ENCODE measurements at regions not wholly inside any gene's neighbourhood (a gene's known extent, or its start where the extent isn't known, plus 50 kb on each side); places are given as distances from the start of the nearest gene placed in this dataset.

DNA sequence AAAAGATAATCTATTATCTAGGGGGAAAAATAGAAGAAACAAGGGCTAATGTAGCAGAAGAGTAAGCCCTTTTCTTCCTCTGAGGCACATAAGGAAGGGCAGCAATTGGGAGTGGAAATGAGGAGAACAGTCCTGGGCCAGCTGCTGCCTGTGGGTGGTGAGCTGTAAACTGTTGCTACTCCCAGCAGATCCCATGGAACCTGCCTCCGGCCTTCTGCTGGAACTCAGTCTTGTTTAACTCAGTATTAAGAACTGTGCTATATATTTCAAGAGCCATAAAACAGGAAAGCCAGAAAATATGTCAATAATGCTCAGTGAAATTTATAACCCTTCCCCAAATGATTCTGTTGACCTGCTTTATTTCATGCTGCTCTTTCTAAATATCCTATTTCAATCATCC lies 464.2 kb downstream of the COL12A1 start:
- no peaks in the 10 kb centered on the region for H3K27me3 ChIP-seq (ENCODE audit: control insufficient read depth in 1 of 2, insufficient read depth in 2 of 2, low read length in 2 of 2)
- H3K9ac ChIP-seq (ENCODE audit: low read depth in 1 of 2, low read length in 2 of 2): no peak overlapping the region
- no peaks in the 10 kb centered on the region for H3K9me3 ChIP-seq (ENCODE audit: control insufficient read depth in 1 of 2, low read length in 2 of 2)
- H3K27ac ChIP-seq (ENCODE audit: low read depth, low read length): no peak overlapping the region
- no peaks in the 10 kb centered on the region for H3K36me3 ChIP-seq (ENCODE audit: control insufficient read depth in 1 of 2, insufficient read depth in 2 of 2, low read length in 2 of 2)
- H3K4me3 ChIP-seq (ENCODE audit: low read depth in 1 of 2, low read length in 2 of 2): no peak overlapping the region
- no peaks in the 10 kb centered on the region for H3K4me1 ChIP-seq (ENCODE audit: control insufficient read depth in 1 of 2, insufficient read depth in 2 of 2, low read length in 2 of 2)

- Histone ChIP-seq H3K9ac (ENCODE audit: low read depth in 1 of 2, low read length in 2 of 2) (no peak overlapping the region), H3K27ac (ENCODE audit: low read depth, low read length) (no peak overlapping the region), H3K9me3 (ENCODE audit: control insufficient read depth in 1 of 2, low read length in 2 of 2) (no peaks in the 10 kb centered on the region), H3K36me3 (ENCODE audit: control insufficient read depth in 1 of 2, insufficient read depth in 2 of 2, low read length in 2 of 2) (no peaks in the 10 kb centered on the region), H3K4me3 (ENCODE audit: low read depth in 1 of 2, low read length in 2 of 2) (no peak overlapping the region), H3K27me3 (ENCODE audit: control insufficient read depth in 1 of 2, insufficient read depth in 2 of 2, low read length in 2 of 2) (no peaks in the 10 kb centered on the region), H3K4me1 (ENCODE audit: control insufficient read depth in 1 of 2, insufficient read depth in 2 of 2, low read length in 2 of 2) (no peaks in the 10 kb centered on the region)
These were observed 470.5 kb downstream of the COL12A1 start for GRCh38 chr6:74735304-74735703.

DNA sequence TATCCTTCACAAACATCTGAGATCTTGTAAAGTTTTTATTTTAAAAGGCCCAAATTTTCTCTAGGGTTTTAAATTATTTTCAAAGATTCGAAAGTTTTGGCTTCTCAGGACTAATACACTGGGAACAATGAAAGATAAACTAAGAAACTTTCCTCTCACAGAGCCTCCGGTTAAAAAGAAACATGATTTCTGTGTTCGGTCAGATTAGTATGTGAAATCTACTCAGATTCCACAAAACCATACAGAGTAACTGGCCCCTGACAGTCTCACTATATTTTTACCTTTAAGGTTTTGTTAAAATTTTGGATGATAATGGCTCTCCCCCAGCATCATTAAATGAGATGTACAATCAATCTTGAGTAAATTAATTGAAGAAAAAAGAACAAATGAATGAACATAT lies 471.0 kb downstream of the COL12A1 start:
- Histone ChIP-seq H3K9ac (ENCODE audit: low read depth in 1 of 2, low read length in 2 of 2) (no peak overlapping the region), H3K27ac (ENCODE audit: low read depth, low read length) (no peak overlapping the region), H3K9me3 (ENCODE audit: control insufficient read depth in 1 of 2, low read length in 2 of 2) (no peaks in the 10 kb centered on the region), H3K36me3 (ENCODE audit: control insufficient read depth in 1 of 2, insufficient read depth in 2 of 2, low read length in 2 of 2) (no peaks in the 10 kb centered on the region), H3K4me3 (ENCODE audit: low read depth in 1 of 2, low read length in 2 of 2) (no peak overlapping the region), H3K4me1 (ENCODE audit: control insufficient read depth in 1 of 2, insufficient read depth in 2 of 2, low read length in 2 of 2) (no peaks in the 10 kb centered on the region), H3K27me3 (ENCODE audit: control insufficient read depth in 1 of 2, insufficient read depth in 2 of 2, low read length in 2 of 2) (no peaks in the 10 kb centered on the region)

- Histone ChIP-seq H3K4me3 (ENCODE audit: low read depth in 1 of 2, low read length in 2 of 2) (no peak overlapping the region), H3K27me3 (ENCODE audit: control insufficient read depth in 1 of 2, insufficient read depth in 2 of 2, low read length in 2 of 2) (no peaks in the 10 kb centered on the region), H3K9me3 (ENCODE audit: control insufficient read depth in 1 of 2, low read length in 2 of 2) (no peaks in the 10 kb centered on the region), H3K4me1 (ENCODE audit: control insufficient read depth in 1 of 2, insufficient read depth in 2 of 2, low read length in 2 of 2) (no peaks in the 10 kb centered on the region), H3K36me3 (ENCODE audit: control insufficient read depth in 1 of 2, insufficient read depth in 2 of 2, low read length in 2 of 2) (no peaks in the 10 kb centered on the region), H3K9ac (ENCODE audit: low read depth in 1 of 2, low read length in 2 of 2) (no peak overlapping the region), H3K27ac (ENCODE audit: low read depth, low read length) (no peak overlapping the region)
These were observed 471.8 kb downstream of the COL12A1 start for GRCh38 chr6:74733830-74734620.

GRCh38 chr6:74731931-74732330 lies 473.9 kb downstream of the COL12A1 start:
- H3K9me3 ChIP-seq (ENCODE audit: control insufficient read depth in 1 of 2, low read length in 2 of 2): no peaks in the 10 kb centered on the region
- no peaks in the 10 kb centered on the region for H3K4me1 ChIP-seq (ENCODE audit: control insufficient read depth in 1 of 2, insufficient read depth in 2 of 2, low read length in 2 of 2)
- no peak overlapping the region for H3K27ac ChIP-seq (ENCODE audit: low read depth, low read length)
- H3K4me3 ChIP-seq (ENCODE audit: low read depth in 1 of 2, low read length in 2 of 2): no peak overlapping the region
- H3K36me3 ChIP-seq (ENCODE audit: control insufficient read depth in 1 of 2, insufficient read depth in 2 of 2, low read length in 2 of 2): no peaks in the 10 kb centered on the region
- no peak overlapping the region for H3K9ac ChIP-seq (ENCODE audit: low read depth in 1 of 2, low read length in 2 of 2)
- H3K27me3 ChIP-seq (ENCODE audit: control insufficient read depth in 1 of 2, insufficient read depth in 2 of 2, low read length in 2 of 2): no peaks in the 10 kb centered on the region

GRCh38 chr6:74731204-74731603 lies 474.6 kb downstream of the COL12A1 start:
- H3K9me3 ChIP-seq (ENCODE audit: control insufficient read depth in 1 of 2, low read length in 2 of 2): no peaks in the 10 kb centered on the region
- no peaks in the 10 kb centered on the region for H3K27me3 ChIP-seq (ENCODE audit: control insufficient read depth in 1 of 2, insufficient read depth in 2 of 2, low read length in 2 of 2)
- H3K4me1 ChIP-seq (ENCODE audit: control insufficient read depth in 1 of 2, insufficient read depth in 2 of 2, low read length in 2 of 2): no peaks in the 10 kb centered on the region
- no peak overlapping the region for H3K9ac ChIP-seq (ENCODE audit: low read depth in 1 of 2, low read length in 2 of 2)
- no peak overlapping the region for H3K4me3 ChIP-seq (ENCODE audit: low read depth in 1 of 2, low read length in 2 of 2)
- H3K27ac ChIP-seq (ENCODE audit: low read depth, low read length): no peak overlapping the region
- H3K36me3 ChIP-seq (ENCODE audit: control insufficient read depth in 1 of 2, insufficient read depth in 2 of 2, low read length in 2 of 2): no peaks in the 10 kb centered on the region

DNA sequence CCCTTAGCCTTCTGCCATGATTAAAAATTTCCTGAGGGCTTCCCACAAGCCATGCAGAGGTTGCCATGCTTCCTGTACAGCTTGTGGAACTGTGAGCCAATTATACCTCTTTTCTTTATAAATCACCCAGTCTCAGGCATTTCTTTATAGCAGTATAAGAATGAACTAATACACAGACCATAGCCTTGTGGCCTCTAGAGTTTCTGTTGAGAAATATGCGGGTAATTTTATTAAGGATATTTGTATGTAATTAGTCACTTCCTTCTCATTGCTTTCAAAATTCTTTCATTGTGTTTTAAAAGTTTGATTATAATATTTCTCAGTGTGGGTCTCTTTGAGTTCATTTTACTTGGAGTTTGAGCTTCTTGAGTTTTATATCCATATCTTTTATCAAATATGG lies 484.9 kb downstream of the COL12A1 start:
- Histone ChIP-seq H3K4me1 (ENCODE audit: control insufficient read depth in 1 of 2, insufficient read depth in 2 of 2, low read length in 2 of 2) (no peaks in the 10 kb centered on the region), H3K27me3 (ENCODE audit: control insufficient read depth in 1 of 2, insufficient read depth in 2 of 2, low read length in 2 of 2) (no peaks in the 10 kb centered on the region)

DNA sequence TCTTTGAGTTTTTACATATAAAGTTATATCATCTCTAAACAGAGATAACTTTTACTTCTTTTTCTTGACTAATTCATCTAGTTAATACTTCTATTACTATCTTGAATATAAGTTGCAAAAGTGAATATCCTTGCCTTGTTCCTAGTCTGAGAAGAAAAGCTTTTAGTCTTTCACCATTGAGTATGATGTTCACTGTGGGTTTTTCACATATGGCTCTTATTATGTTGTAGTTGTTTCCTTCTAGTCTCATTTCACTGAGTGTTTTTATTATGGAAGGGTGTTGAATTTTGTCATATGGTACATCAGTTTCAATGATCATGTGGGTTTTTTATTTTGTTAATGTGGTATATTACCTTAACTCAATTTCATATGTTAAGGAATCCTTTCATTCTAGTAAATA lies 488.3 kb downstream of the COL12A1 start:
- Histone ChIP-seq H3K9me3 (ENCODE audit: control insufficient read depth in 1 of 2, low read length in 2 of 2) (no peaks in the 10 kb centered on the region), H3K27ac (ENCODE audit: low read depth, low read length) (no peak overlapping the region), H3K9ac (ENCODE audit: low read depth in 1 of 2, low read length in 2 of 2) (no peak overlapping the region), H3K4me3 (ENCODE audit: low read depth in 1 of 2, low read length in 2 of 2) (no peak overlapping the region), H3K4me1 (ENCODE audit: control insufficient read depth in 1 of 2, insufficient read depth in 2 of 2, low read length in 2 of 2) (no peaks in the 10 kb centered on the region), H3K27me3 (ENCODE audit: control insufficient read depth in 1 of 2, insufficient read depth in 2 of 2, low read length in 2 of 2) (no peaks in the 10 kb centered on the region), H3K36me3 (ENCODE audit: control insufficient read depth in 1 of 2, insufficient read depth in 2 of 2, low read length in 2 of 2) (no peaks in the 10 kb centered on the region)

More for the DNA sequence above, 484.9 kb downstream of the COL12A1 start:
- Histone ChIP-seq H3K36me3 (ENCODE audit: control insufficient read depth in 1 of 2, insufficient read depth in 2 of 2, low read length in 2 of 2) (no peaks in the 10 kb centered on the region), H3K4me3 (ENCODE audit: low read depth in 1 of 2, low read length in 2 of 2) (no peak overlapping the region), H3K9me3 (ENCODE audit: control insufficient read depth in 1 of 2, low read length in 2 of 2) (no peaks in the 10 kb centered on the region), H3K27ac (ENCODE audit: low read depth, low read length) (no peak overlapping the region), H3K9ac (ENCODE audit: low read depth in 1 of 2, low read length in 2 of 2) (no peak overlapping the region)

- no peak overlapping the region for H3K27ac ChIP-seq (ENCODE audit: low read depth, low read length)
- H3K9me3 ChIP-seq (ENCODE audit: control insufficient read depth in 1 of 2, low read length in 2 of 2): no peaks in the 10 kb centered on the region
- H3K27me3 ChIP-seq (ENCODE audit: control insufficient read depth in 1 of 2, insufficient read depth in 2 of 2, low read length in 2 of 2): no peaks in the 10 kb centered on the region
- no peaks in the 10 kb centered on the region for H3K4me1 ChIP-seq (ENCODE audit: control insufficient read depth in 1 of 2, insufficient read depth in 2 of 2, low read length in 2 of 2)
- no peaks in the 10 kb centered on the region for H3K36me3 ChIP-seq (ENCODE audit: control insufficient read depth in 1 of 2, insufficient read depth in 2 of 2, low read length in 2 of 2)
- H3K4me3 ChIP-seq (ENCODE audit: low read depth in 1 of 2, low read length in 2 of 2): no peak overlapping the region
- no peak overlapping the region for H3K9ac ChIP-seq (ENCODE audit: low read depth in 1 of 2, low read length in 2 of 2)
These were observed 490.3 kb downstream of the COL12A1 start for GRCh38 chr6:74715355-74716085.

- H3K9ac ChIP-seq (ENCODE audit: low read depth in 1 of 2, low read length in 2 of 2): no peak overlapping the region
- no peak overlapping the region for H3K4me3 ChIP-seq (ENCODE audit: low read depth in 1 of 2, low read length in 2 of 2)
- H3K9me3 ChIP-seq (ENCODE audit: control insufficient read depth in 1 of 2, low read length in 2 of 2): no peaks in the 10 kb centered on the region
- no peaks in the 10 kb centered on the region for H3K36me3 ChIP-seq (ENCODE audit: control insufficient read depth in 1 of 2, insufficient read depth in 2 of 2, low read length in 2 of 2)
- H3K27me3 ChIP-seq (ENCODE audit: control insufficient read depth in 1 of 2, insufficient read depth in 2 of 2, low read length in 2 of 2): no peaks in the 10 kb centered on the region
- no peak overlapping the region for H3K27ac ChIP-seq (ENCODE audit: low read depth, low read length)
- no peaks in the 10 kb centered on the region for H3K4me1 ChIP-seq (ENCODE audit: control insufficient read depth in 1 of 2, insufficient read depth in 2 of 2, low read length in 2 of 2)
These were observed 491.9 kb downstream of the COL12A1 start for GRCh38 chr6:74713941-74714340.
